Ishikawa (cell line): ENCODE measurements at regions not wholly inside any gene's neighbourhood (a gene's known extent, or its start where the extent isn't known, plus 50 kb on each side); places are given as distances from the start of the nearest gene placed in this dataset.

Experiments
- CEBPB ChIP-seq: IDR thresholded peaks from 2 replicates; pipeline ENCODE4 v1.6.1; 2012
- CREB1 ChIP-seq: IDR thresholded peaks from 2 replicates; pipeline ENCODE4 v1.6.1; 2012; ENCODE audit warnings: low read depth
- EGR1 ChIP-seq: IDR thresholded peaks from 2 replicates; pipeline ENCODE4 v1.6.1; 2012
- EP300 ChIP-seq: IDR thresholded peaks from 2 replicates; pipeline ENCODE4 v1.6.1; 2012; ENCODE audit warnings: borderline replicate concordance
- NFIC ChIP-seq: IDR thresholded peaks from 2 replicates; pipeline ENCODE4 v1.6.1; 2012
- RAD21 ChIP-seq: IDR thresholded peaks from 2 replicates; pipeline ENCODE4 v1.6.1; 2012; ENCODE audit warnings: low read depth
- TAF1 ChIP-seq: IDR thresholded peaks from 2 replicates; pipeline ENCODE4 v1.6.1; 2012; ENCODE audit warnings: low read depth, mild to moderate bottlenecking
- YY1 ChIP-seq: IDR thresholded peaks from 2 replicates; pipeline ENCODE4 v1.6.1; 2012; ENCODE audit warnings: low read depth
- TF ChIP-seq, protein P1 (sequence below): IDR thresholded peaks from 2 replicates; pipeline ENCODE4 v1.6.1; 2012
- TF ChIP-seq, protein P2 (sequence below): IDR thresholded peaks from 2 replicates; pipeline ENCODE4 v1.6.1; 2012; ENCODE audit warnings: low read depth, mild to moderate bottlenecking
- TF ChIP-seq, protein P3 (sequence below): IDR thresholded peaks from 2 replicates; pipeline ENCODE4 v1.6.1; 2012

DNA sequence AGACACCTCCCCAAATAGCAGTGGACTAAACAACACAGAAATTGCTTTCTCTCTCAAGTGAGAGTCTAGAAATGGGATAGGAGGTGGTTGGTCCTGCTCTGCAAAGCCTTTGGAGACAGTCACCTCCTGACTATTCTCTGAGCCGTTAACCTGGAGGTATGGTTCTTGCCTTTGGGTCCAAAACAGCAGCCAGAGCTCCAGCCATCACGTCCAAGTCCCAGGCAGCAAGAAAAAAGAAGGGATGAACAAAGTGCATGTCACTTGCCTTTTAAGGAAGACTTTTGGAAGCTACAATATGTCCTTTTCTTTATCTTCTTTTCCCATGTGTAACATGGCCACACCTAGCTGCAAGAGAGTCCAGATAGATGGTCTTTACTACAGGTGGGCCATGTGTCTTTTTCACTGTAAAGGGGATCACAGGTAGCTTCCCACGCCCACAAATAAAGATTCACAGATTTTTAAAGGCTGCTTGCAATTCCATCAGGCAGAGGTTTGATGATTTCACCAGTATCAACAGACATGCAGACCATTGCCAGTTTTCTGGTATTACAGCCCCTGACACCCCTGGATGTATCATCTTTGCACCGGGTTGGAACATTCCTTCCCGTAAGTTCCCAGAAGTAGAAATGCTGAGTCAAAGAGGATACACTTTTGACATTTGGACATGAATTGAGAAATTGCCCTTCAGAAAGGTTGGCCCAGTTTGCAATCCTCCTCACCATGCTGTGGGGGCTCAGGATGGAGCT, 66.0 kb downstream of the MYEOV start:
- no peak for TF ChIP-seq CEBPB
- TF ChIP-seq, protein P1, sequence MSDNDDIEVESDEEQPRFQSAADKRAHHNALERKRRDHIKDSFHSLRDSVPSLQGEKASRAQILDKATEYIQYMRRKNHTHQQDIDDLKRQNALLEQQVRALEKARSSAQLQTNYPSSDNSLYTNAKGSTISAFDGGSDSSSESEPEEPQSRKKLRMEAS, result no peak
- TF ChIP-seq CREB1, result no peak
- TF ChIP-seq TAF1, result no peak
- no peak for TF ChIP-seq YY1
- TF ChIP-seq, protein P2, sequence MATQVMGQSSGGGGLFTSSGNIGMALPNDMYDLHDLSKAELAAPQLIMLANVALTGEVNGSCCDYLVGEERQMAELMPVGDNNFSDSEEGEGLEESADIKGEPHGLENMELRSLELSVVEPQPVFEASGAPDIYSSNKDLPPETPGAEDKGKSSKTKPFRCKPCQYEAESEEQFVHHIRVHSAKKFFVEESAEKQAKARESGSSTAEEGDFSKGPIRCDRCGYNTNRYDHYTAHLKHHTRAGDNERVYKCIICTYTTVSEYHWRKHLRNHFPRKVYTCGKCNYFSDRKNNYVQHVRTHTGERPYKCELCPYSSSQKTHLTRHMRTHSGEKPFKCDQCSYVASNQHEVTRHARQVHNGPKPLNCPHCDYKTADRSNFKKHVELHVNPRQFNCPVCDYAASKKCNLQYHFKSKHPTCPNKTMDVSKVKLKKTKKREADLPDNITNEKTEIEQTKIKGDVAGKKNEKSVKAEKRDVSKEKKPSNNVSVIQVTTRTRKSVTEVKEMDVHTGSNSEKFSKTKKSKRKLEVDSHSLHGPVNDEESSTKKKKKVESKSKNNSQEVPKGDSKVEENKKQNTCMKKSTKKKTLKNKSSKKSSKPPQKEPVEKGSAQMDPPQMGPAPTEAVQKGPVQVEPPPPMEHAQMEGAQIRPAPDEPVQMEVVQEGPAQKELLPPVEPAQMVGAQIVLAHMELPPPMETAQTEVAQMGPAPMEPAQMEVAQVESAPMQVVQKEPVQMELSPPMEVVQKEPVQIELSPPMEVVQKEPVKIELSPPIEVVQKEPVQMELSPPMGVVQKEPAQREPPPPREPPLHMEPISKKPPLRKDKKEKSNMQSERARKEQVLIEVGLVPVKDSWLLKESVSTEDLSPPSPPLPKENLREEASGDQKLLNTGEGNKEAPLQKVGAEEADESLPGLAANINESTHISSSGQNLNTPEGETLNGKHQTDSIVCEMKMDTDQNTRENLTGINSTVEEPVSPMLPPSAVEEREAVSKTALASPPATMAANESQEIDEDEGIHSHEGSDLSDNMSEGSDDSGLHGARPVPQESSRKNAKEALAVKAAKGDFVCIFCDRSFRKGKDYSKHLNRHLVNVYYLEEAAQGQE, result no peak
- TF ChIP-seq, protein P3, sequence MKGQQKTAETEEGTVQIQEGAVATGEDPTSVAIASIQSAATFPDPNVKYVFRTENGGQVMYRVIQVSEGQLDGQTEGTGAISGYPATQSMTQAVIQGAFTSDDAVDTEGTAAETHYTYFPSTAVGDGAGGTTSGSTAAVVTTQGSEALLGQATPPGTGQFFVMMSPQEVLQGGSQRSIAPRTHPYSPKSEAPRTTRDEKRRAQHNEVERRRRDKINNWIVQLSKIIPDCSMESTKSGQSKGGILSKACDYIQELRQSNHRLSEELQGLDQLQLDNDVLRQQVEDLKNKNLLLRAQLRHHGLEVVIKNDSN, result no peak
- TF ChIP-seq EP300, result no peak
- no peak for TF ChIP-seq RAD21
- no peak for TF ChIP-seq NFIC
- no peak for TF ChIP-seq EGR1
